ENCODE measurements at regions not wholly inside any gene's neighbourhood (a gene's known extent, or its start where the extent isn't known, plus 50 kb on each side); places are given as distances from the start of the nearest gene placed in this dataset.

DNA sequence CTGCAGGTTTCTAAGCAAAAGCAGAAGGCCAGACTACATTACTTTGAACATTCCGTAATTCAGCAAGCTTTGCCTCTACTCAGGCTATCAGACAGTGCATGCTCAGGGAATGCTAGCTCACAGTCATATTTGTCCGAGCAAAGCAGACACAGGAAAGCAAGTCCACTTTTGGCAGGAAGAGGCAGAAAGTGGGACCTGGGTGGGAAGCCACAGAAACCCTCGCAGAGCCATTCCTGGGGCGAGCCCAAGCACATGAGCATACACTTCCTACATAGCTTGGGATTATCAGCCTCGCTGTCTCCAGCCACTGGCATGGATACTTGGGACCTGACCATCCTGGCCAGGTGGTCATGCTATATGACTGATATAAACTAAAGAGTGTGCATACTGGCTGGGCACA, 113.3 kb downstream of the TRIM29 start:
- Histone ChIP-seq H3K79me2 (ENCODE audit: control insufficient read depth, low read length) (no peaks in the 10 kb centered on the region), H3K27ac (ENCODE audit: low read depth, low read length) (no peak overlapping the region), H4K20me1 (ENCODE audit: control insufficient read depth, insufficient read depth, low read depth, low read length) (no peaks in the 10 kb centered on the region), H3F3A (ENCODE audit: control insufficient read depth, insufficient read depth) (no peaks in the 10 kb centered on the region), H3K4me3 (ENCODE audit: low read length) (no peak overlapping the region), H3K36me3 (ENCODE audit: control insufficient read depth, low read length) (no peaks in the 10 kb centered on the region), H3K9me3 (ENCODE audit: control insufficient read depth, insufficient read depth, low read length) (no peaks in the 10 kb centered on the region), H3K9me2 (replicated peaks; ENCODE audit: control insufficient read depth, low read length) (no peaks in the 10 kb centered on the region), H3K27me3 (ENCODE audit: control insufficient read depth, low read length) (no peaks in the 10 kb centered on the region), H3K4me1 (ENCODE audit: control insufficient read depth, low read length) (no peaks in the 10 kb centered on the region), H3K4me2 (ENCODE audit: low read length) (no peak overlapping the region)
- no peak for TF ChIP-seq EZH2phosphoT487 (IDR thresholded peaks at IDR 0.05; ENCODE audit: borderline replicate concordance, low read length)
- TF ChIP-seq, protein P1, sequence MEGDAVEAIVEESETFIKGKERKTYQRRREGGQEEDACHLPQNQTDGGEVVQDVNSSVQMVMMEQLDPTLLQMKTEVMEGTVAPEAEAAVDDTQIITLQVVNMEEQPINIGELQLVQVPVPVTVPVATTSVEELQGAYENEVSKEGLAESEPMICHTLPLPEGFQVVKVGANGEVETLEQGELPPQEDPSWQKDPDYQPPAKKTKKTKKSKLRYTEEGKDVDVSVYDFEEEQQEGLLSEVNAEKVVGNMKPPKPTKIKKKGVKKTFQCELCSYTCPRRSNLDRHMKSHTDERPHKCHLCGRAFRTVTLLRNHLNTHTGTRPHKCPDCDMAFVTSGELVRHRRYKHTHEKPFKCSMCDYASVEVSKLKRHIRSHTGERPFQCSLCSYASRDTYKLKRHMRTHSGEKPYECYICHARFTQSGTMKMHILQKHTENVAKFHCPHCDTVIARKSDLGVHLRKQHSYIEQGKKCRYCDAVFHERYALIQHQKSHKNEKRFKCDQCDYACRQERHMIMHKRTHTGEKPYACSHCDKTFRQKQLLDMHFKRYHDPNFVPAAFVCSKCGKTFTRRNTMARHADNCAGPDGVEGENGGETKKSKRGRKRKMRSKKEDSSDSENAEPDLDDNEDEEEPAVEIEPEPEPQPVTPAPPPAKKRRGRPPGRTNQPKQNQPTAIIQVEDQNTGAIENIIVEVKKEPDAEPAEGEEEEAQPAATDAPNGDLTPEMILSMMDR (IDR thresholded peaks at IDR 0.05; ENCODE audit: low read depth, low read length, poor library complexity, severe bottlenecking): no peak

DNA sequence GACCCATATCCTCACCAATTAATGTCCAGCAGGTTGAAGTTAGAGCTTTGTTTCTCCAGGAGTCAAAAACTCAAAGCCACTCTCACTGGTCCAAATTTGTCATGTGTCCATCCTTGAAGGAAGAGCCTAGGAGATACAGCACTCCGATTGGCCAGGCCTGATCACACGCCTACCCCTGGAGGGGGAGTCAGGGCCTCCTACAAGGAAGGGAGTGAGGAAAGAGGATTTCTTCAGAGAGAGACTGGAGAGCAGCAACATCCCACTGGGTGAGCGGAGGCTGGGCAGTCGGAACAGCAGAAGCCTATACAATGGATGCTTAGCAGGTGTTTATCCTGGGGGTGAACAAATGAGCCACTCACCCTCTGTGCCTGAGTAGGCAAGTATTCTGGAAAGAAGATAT, 113.9 kb downstream of the TRIM29 start:
- Histone ChIP-seq H3K9me3 (ENCODE audit: control insufficient read depth, insufficient read depth, low read length) (no peaks in the 10 kb centered on the region), H3K79me2 (ENCODE audit: control insufficient read depth, low read length) (no peaks in the 10 kb centered on the region), H3K9me2 (replicated peaks; ENCODE audit: control insufficient read depth, low read length) (no peaks in the 10 kb centered on the region), H3F3A (ENCODE audit: control insufficient read depth, insufficient read depth) (no peaks in the 10 kb centered on the region), H4K20me1 (ENCODE audit: control insufficient read depth, insufficient read depth, low read depth, low read length) (no peaks in the 10 kb centered on the region), H3K4me1 (ENCODE audit: control insufficient read depth, low read length) (no peaks in the 10 kb centered on the region), H3K4me2 (ENCODE audit: low read length) (no peak overlapping the region), H3K4me3 (ENCODE audit: low read length) (no peak overlapping the region), H3K27me3 (ENCODE audit: control insufficient read depth, low read length) (no peaks in the 10 kb centered on the region), H3K36me3 (ENCODE audit: control insufficient read depth, low read length) (no peaks in the 10 kb centered on the region), H3K27ac (ENCODE audit: low read depth, low read length) (no peak overlapping the region)
- no peak for TF ChIP-seq EZH2phosphoT487 (IDR thresholded peaks at IDR 0.05; ENCODE audit: borderline replicate concordance, low read length)
- TF ChIP-seq, protein P1 (IDR thresholded peaks at IDR 0.05; ENCODE audit: low read depth, low read length, poor library complexity, severe bottlenecking): no peak

DNA sequence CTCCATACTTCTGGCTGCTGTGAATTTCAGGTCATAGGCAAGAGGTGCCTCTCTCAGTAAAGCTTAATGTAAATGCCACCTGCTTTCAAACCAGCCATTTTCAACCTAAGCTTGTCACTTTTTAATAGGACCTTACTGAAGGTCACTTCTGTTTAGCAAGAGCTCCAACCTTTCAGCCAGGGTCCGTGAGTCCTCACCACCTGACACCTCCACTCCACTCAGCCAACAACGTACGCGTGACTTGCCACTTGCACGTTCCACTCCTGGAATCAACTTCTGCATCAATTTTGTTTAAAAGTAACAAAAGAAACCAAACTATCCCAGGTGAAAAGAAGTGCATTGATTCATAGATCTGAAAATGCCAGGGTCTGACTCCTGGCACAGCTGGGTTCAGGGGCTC, 114.4 kb downstream of the TRIM29 start:
- TF ChIP-seq, protein P1 (IDR thresholded peaks at IDR 0.05; ENCODE audit: low read depth, low read length, poor library complexity, severe bottlenecking): no peak
- no peak for TF ChIP-seq EZH2phosphoT487 (IDR thresholded peaks at IDR 0.05; ENCODE audit: borderline replicate concordance, low read length)
- Histone ChIP-seq H4K20me1 (ENCODE audit: control insufficient read depth, insufficient read depth, low read depth, low read length) (no peaks in the 10 kb centered on the region), H3K27ac (ENCODE audit: low read depth, low read length) (no peak overlapping the region), H3K9me3 (ENCODE audit: control insufficient read depth, insufficient read depth, low read length) (no peaks in the 10 kb centered on the region), H3K4me3 (ENCODE audit: low read length) (no peak overlapping the region), H3F3A (ENCODE audit: control insufficient read depth, insufficient read depth) (no peaks in the 10 kb centered on the region), H3K27me3 (ENCODE audit: control insufficient read depth, low read length) (no peaks in the 10 kb centered on the region), H3K4me2 (ENCODE audit: low read length) (no peak overlapping the region), H3K4me1 (ENCODE audit: control insufficient read depth, low read length) (no peaks in the 10 kb centered on the region), H3K79me2 (ENCODE audit: control insufficient read depth, low read length) (no peaks in the 10 kb centered on the region), H3K9me2 (replicated peaks; ENCODE audit: control insufficient read depth, low read length) (no peaks in the 10 kb centered on the region), H3K36me3 (ENCODE audit: control insufficient read depth, low read length) (no peaks in the 10 kb centered on the region)

DNA sequence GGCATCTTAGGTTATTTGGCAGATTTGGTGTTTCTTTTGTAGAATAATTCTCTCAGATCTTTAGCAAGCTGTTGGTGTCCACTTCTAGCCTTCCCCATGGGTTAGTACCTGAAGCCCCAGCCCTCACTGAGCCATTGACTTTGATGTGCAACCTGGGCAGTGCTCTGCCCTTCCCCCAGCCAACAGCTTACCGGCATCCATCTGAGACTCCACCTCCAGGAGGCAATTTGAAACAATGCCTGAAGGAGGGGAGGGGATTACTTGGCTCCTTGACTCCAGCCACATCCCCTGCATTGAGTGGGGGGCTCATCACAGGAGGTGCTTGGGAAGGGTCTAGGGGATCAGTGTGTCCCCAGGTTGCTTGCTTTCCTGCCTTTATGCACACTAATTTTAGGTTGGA, 114.8 kb downstream of the TRIM29 start:
- Histone ChIP-seq H3K36me3 (ENCODE audit: control insufficient read depth, low read length) (no peaks in the 10 kb centered on the region), H3K9me3 (ENCODE audit: control insufficient read depth, insufficient read depth, low read length) (no peaks in the 10 kb centered on the region), H3K4me1 (ENCODE audit: control insufficient read depth, low read length) (no peaks in the 10 kb centered on the region), H3K4me3 (ENCODE audit: low read length) (no peak overlapping the region), H3K4me2 (ENCODE audit: low read length) (no peak overlapping the region), H3K27ac (ENCODE audit: low read depth, low read length) (no peak overlapping the region), H3F3A (ENCODE audit: control insufficient read depth, insufficient read depth) (no peaks in the 10 kb centered on the region), H3K27me3 (ENCODE audit: control insufficient read depth, low read length) (no peaks in the 10 kb centered on the region), H3K79me2 (ENCODE audit: control insufficient read depth, low read length) (no peaks in the 10 kb centered on the region), H4K20me1 (ENCODE audit: control insufficient read depth, insufficient read depth, low read depth, low read length) (no peaks in the 10 kb centered on the region), H3K9me2 (replicated peaks; ENCODE audit: control insufficient read depth, low read length) (no peaks in the 10 kb centered on the region)
- TF ChIP-seq EZH2phosphoT487 (IDR thresholded peaks at IDR 0.05; ENCODE audit: borderline replicate concordance, low read length): no peak
- TF ChIP-seq, protein P1 (IDR thresholded peaks at IDR 0.05; ENCODE audit: low read depth, low read length, poor library complexity, severe bottlenecking): no peak
